ENCODE measurements at regions not wholly inside any gene's neighbourhood (a gene's known extent, or its start where the extent isn't known, plus 50 kb on each side); places are given as distances from the start of the nearest gene placed in this dataset.
"Not testable (repeated sequence)": the region's sequence is repeated elsewhere in the genome, so short reads cannot be mapped to it uniquely, and the experiment has no call there.

- not testable (repeated sequence) for TF ChIP-seq CTCF (IDR thresholded peaks at IDR 0.05; ENCODE audit: poor library complexity, severe bottlenecking); EP300 (conservative IDR thresholded peaks at IDR 0.05; ENCODE audit: poor library complexity, severe bottlenecking); POLR2AphosphoS5 (IDR thresholded peaks at IDR 0.05); EZH2 (IDR thresholded peaks at IDR 0.05; ENCODE audit: borderline replicate concordance, insufficient read depth, low read length, poor library complexity, severe bottlenecking); TAF1 (IDR thresholded peaks at IDR 0.05; ENCODE audit: low read depth); REST (IDR thresholded peaks at IDR 0.05; ENCODE audit: borderline replicate concordance); MXI1 (conservative IDR thresholded peaks at IDR 0.05; ENCODE audit: poor library complexity, severe bottlenecking); SMC3 (conservative IDR thresholded peaks at IDR 0.05; ENCODE audit: poor library complexity); RAD21 (conservative IDR thresholded peaks at IDR 0.05)
These were observed 122.9 kb downstream of the FAM72C start for GRCh38 chr1:143848859-143849258.

All from neural cell (in vitro differentiated cells).